Immature natural killer cell (primary cell): ENCODE measurements at regions not wholly inside any gene's neighbourhood (a gene's known extent, or its start where the extent isn't known, plus 50 kb on each side); places are given as distances from the start of the nearest gene placed in this dataset.

Experiments
- DNase-seq, 3 donors: peaks; one replicate each; pipeline ENCODE4 v3.0.0; 2022; ENCODE audit warnings: mixed read lengths in 1 of 3
- H3K27ac Mint-ChIP-seq, 6 donors: one replicate each; pipeline ENCODE4 v1.8.0; 2020; ENCODE audit warnings: mixed read lengths in 6 of 6, mild to moderate bottlenecking in 5 of 6, inconsistent platforms in 4 of 6, moderate library complexity in 3 of 6
- H3K27me3 Mint-ChIP-seq, 3 donors: one replicate each; pipeline ENCODE4 v1.8.0; 2020 to 2021; ENCODE audit warnings: low read depth in 3 of 3, mild to moderate bottlenecking in 3 of 3, mixed read lengths in 3 of 3, moderate library complexity in 3 of 3, inconsistent platforms in 1 of 3
- H3K36me3 Mint-ChIP-seq, 3 donors: one replicate each; pipeline ENCODE4 v1.8.0; 2020; ENCODE audit warnings: mixed read lengths in 3 of 3, inconsistent platforms in 2 of 3, mild to moderate bottlenecking in 2 of 3
- H3K4me1 Mint-ChIP-seq, 2 donors: one replicate each; pipeline ENCODE4 v1.8.0; 2020; ENCODE audit warnings: inconsistent platforms in 2 of 2, mild to moderate bottlenecking in 2 of 2, mixed read lengths in 2 of 2, moderate library complexity in 1 of 2
- H3K4me3 Mint-ChIP-seq, 5 donors: one replicate each; pipeline ENCODE4 v1.8.0; 2020; ENCODE audit warnings: mild to moderate bottlenecking in 5 of 5, mixed read lengths in 5 of 5, inconsistent platforms in 3 of 5, moderate library complexity in 3 of 5
- H3K9me3 Mint-ChIP-seq, 6 donors: one replicate each; pipeline ENCODE4 v1.8.0; 2020; ENCODE audit warnings: mild to moderate bottlenecking in 6 of 6, mixed read lengths in 6 of 6, inconsistent platforms in 4 of 6, moderate library complexity in 3 of 6

DNA sequence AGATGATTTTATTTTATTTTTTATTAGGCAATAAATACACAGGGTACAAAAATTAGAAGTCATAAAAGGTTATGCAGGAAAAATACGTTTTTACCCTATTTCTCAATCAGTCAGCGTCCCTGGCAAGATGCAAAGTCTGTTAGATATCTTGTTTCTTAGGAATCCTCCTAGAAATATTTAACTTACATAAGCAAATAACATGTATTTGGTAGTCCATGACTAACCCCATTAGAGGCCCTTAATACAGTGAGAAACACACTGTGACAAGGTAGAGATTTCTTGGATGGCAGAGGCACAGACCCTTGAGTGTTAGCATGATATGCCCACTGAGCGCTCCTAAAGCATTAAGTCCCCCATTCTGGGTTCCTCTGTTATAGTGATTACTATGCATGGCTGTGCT is 121.2 kb upstream of the ADAMTSL1 start:
- H3K36me3 Mint-ChIP-seq, result no peaks in the 10 kb centered on the region
- DNase-seq, result no peak
- no peaks in the 10 kb centered on the region for H3K4me1 Mint-ChIP-seq
- H3K27ac Mint-ChIP-seq, result no peak overlapping the region
- peaks cover 0 to 6% (median 0%) of the 10 kb centered on the region in 6 donors for H3K9me3 Mint-ChIP-seq
- peaks cover 0 to 4% (median 0%) of the 10 kb centered on the region in 3 donors for H3K27me3 Mint-ChIP-seq
- no peak overlapping the region for H3K4me3 Mint-ChIP-seq

DNA sequence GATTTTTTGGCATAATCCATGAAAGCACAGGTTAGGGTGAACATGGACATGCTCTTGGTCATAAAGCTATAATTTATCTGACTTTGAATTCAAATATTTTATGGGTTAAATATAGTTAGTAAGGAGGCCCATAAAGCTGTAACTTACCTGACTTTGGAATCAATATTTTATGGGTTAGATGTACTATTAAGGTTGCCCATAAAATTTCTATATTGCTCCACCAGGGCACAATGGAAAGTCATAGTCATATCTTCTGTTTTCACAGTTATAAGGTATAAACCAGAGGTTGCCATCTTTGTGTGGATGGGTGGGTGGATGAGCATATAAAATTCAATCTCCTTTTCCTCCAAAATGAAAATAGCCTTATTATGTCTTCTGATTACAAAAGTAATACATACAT is 120.5 kb upstream of the ADAMTSL1 start:
- H3K4me1 Mint-ChIP-seq, result no peaks in the 10 kb centered on the region
- no peak overlapping the region for H3K4me3 Mint-ChIP-seq
- H3K36me3 Mint-ChIP-seq, result no peaks in the 10 kb centered on the region
- H3K9me3 Mint-ChIP-seq, result no peaks in the 10 kb centered on the region
- H3K27ac Mint-ChIP-seq, result no peak overlapping the region
- peaks cover 0 to 4% (median 0%) of the 10 kb centered on the region in 3 donors for H3K27me3 Mint-ChIP-seq
- DNase-seq, result no peak

- Mint-ChIP-seq H3K9me3 (peaks cover 0 to 3% (median 0%) of the 10 kb centered on the region in 6 donors), H3K36me3 (no peaks in the 10 kb centered on the region), H3K4me3 (no peak overlapping the region), H3K4me1 (no peaks in the 10 kb centered on the region), H3K27me3 (peaks cover 0 to 2% (median 0%) of the 10 kb centered on the region in 3 donors), H3K27ac (no peak overlapping the region)
- DNase-seq, result no peak
These were observed 116.6 kb upstream of the ADAMTSL1 start for GRCh38 chr9:18357321-18357720.

DNA sequence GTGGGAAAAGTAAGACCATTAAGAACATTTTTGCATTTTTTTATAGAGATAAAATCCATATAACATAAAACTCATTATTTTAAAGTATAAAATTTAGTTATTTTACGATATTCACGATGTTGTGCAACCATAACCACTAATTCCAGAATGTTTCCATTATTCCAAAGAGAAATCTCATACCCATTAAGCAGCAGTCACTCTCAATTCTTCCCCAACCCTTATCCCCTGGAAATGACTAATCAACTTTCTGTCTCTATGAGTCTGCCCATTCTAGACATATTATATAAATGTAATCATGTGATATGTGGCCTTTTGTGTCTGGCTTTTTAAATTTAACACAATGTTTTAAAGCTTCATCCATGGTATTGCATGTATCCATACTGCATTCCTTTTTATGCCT is 115.6 kb upstream of the ADAMTSL1 start:
- Mint-ChIP-seq H3K9me3 (peaks cover 0 to 3% (median 0%) of the 10 kb centered on the region in 6 donors), H3K4me3 (no peak overlapping the region), H3K27me3 (peaks cover 0 to 2% (median 0%) of the 10 kb centered on the region in 3 donors), H3K27ac (no peak overlapping the region), H3K4me1 (no peaks in the 10 kb centered on the region), H3K36me3 (no peaks in the 10 kb centered on the region)
- no peak for DNase-seq

DNA sequence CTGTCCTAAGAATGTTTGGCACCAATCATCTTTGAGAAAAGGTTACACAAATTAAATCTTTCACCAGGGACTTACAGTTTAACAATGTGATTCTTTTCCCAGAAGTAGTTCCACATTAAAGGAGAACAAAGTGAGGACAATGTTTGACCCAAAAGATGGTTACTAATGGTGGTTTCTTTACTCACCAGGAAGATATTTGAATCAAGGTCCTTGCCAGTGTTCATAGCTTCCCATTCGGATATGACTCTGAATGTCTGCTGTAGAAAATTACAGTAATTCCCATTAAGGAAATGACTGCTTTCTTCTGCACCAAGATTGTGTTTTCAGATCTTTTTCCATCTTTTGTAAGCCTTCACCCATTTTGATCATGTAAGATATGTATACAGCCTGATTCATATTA is 114.6 kb upstream of the ADAMTSL1 start:
- no peak for DNase-seq
- Mint-ChIP-seq H3K4me1 (no peaks in the 10 kb centered on the region), H3K27me3 (peaks cover 0 to 2% (median 0%) of the 10 kb centered on the region in 3 donors), H3K9me3 (peaks cover 0 to 3% (median 0%) of the 10 kb centered on the region in 6 donors), H3K4me3 (no peak overlapping the region), H3K36me3 (no peaks in the 10 kb centered on the region), H3K27ac (no peak overlapping the region)

DNA sequence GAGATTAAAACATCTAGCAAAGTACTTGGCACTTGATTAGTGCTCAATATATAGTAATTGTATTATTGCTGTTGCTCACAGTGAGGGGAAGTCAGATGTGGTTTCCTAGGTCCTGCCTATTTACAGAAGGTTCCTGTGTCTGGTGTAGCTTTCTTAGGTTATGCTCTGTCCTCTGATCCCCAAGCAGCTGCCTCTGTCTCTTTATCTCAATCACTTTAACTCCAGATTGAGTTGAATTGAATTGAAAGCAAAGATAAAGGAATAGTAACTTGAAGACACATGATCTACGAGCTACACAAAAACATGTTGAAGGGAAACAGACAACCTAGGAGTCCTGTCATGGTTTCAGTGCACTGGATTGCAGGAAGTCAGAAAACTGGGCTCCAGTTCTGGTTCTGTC is 113.9 kb upstream of the ADAMTSL1 start:
- Mint-ChIP-seq H3K27ac (no peak overlapping the region), H3K36me3 (no peaks in the 10 kb centered on the region), H3K4me1 (no peaks in the 10 kb centered on the region), H3K4me3 (no peak overlapping the region), H3K9me3 (peaks cover 0 to 3% (median 0%) of the 10 kb centered on the region in 6 donors), H3K27me3 (peaks cover 0 to 2% (median 0%) of the 10 kb centered on the region in 3 donors)
- no peak for DNase-seq

DNA sequence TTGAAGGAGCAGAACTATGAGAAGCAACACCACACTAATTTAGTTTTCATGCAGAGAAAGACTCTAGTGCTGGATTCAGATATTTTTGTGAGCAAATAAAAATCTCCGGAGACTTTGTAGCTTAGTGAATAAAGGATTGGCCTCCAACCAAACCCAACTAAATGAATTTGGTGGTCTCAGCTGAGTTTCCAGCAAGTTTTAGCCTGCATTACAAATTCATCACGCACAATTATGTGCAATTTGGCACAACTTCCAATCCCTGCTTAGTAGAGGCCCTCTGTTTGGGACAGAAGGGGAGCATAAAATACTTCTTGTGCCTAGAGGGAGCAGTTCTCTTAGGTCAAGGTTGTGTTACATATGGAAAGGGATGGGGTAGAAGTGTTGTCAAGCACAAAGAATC is 112.3 kb upstream of the ADAMTSL1 start:
- Mint-ChIP-seq H3K27me3 (peaks cover 0 to under 1% (median 0%) of the 10 kb centered on the region in 3 donors), H3K4me1 (no peaks in the 10 kb centered on the region), H3K36me3 (no peaks in the 10 kb centered on the region), H3K27ac (no peak overlapping the region), H3K4me3 (no peak overlapping the region), H3K9me3 (peaks cover 0 to 3% (median 0%) of the 10 kb centered on the region in 6 donors)
- no peak for DNase-seq

GRCh38 chr9:18362166-18362565 is 111.8 kb upstream of the ADAMTSL1 start:
- Mint-ChIP-seq H3K36me3 (no peaks in the 10 kb centered on the region), H3K4me3 (no peak overlapping the region), H3K27ac (no peak overlapping the region), H3K4me1 (no peaks in the 10 kb centered on the region), H3K27me3 (no peaks in the 10 kb centered on the region), H3K9me3 (peaks cover 0 to 5% (median 0%) of the 10 kb centered on the region in 6 donors)
- no peak for DNase-seq

- no peaks in the 10 kb centered on the region for H3K27me3 Mint-ChIP-seq
- no peaks in the 10 kb centered on the region for H3K4me1 Mint-ChIP-seq
- no peak overlapping the region for H3K4me3 Mint-ChIP-seq
- no peaks in the 10 kb centered on the region for H3K36me3 Mint-ChIP-seq
- DNase-seq, result no peak
- H3K9me3 Mint-ChIP-seq, result peaks cover 0 to 5% (median 0%) of the 10 kb centered on the region in 6 donors
- H3K27ac Mint-ChIP-seq, result no peak overlapping the region
These were observed 110.9 kb upstream of the ADAMTSL1 start for GRCh38 chr9:18362901-18363685.

GRCh38 chr9:18365651-18366050 is 108.3 kb upstream of the ADAMTSL1 start:
- no peak overlapping the region for H3K27ac Mint-ChIP-seq
- no peak overlapping the region for H3K4me3 Mint-ChIP-seq
- H3K27me3 Mint-ChIP-seq, result no peaks in the 10 kb centered on the region
- H3K4me1 Mint-ChIP-seq, result no peaks in the 10 kb centered on the region
- no peak for DNase-seq
- no peaks in the 10 kb centered on the region for H3K36me3 Mint-ChIP-seq
- H3K9me3 Mint-ChIP-seq, result peaks cover 0 to 5% (median 0%) of the 10 kb centered on the region in 6 donors

DNA sequence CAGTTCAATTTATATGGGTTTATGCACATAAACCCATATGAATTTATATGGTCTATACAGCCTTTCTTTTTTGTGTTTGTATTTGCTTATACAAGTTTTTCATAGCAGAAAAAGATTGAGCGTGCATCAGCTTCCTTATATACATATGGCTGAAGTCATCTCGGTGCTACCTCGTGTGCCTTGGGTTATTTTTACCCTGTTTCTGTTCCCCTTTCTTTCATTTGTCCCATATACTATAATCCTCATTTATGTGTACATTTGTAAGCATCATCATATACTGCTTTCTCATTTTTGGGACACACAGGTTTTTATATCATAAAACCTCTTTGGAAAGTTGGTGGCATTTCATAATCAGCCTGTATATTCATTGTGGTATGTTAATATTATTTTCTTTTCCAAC is 107.8 kb upstream of the ADAMTSL1 start:
- Mint-ChIP-seq H3K9me3 (peaks cover 0 to 2% (median 0%) of the 10 kb centered on the region in 6 donors), H3K4me3 (no peak overlapping the region), H3K4me1 (no peaks in the 10 kb centered on the region), H3K27me3 (no peaks in the 10 kb centered on the region), H3K27ac (no peak overlapping the region), H3K36me3 (no peaks in the 10 kb centered on the region)
- DNase-seq, result no peak

DNA sequence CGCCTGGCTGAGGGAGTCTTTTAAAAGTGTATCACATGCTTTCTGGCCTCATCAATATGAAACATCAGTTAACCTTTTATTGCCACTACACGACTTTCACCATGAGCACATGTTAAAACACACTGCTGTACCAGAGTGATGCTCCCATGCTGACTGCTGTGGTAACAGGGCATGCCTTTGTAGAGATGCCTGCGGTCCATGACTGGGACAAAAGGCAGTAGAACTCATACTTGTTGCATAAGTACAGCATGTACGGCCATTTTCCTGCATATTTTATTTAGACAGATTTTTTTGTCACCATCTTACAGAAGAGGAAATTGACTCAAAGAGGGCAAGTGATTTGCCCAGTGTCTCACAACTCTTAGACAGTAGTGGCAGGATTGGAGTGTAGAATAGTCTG is 105.7 kb upstream of the ADAMTSL1 start:
- DNase-seq, result no peak
- Mint-ChIP-seq H3K27ac (no peak overlapping the region), H3K27me3 (no peaks in the 10 kb centered on the region), H3K36me3 (no peaks in the 10 kb centered on the region), H3K4me3 (no peak overlapping the region), H3K9me3 (peaks cover 0 to 2% (median 0%) of the 10 kb centered on the region in 6 donors), H3K4me1 (no peaks in the 10 kb centered on the region)

DNA sequence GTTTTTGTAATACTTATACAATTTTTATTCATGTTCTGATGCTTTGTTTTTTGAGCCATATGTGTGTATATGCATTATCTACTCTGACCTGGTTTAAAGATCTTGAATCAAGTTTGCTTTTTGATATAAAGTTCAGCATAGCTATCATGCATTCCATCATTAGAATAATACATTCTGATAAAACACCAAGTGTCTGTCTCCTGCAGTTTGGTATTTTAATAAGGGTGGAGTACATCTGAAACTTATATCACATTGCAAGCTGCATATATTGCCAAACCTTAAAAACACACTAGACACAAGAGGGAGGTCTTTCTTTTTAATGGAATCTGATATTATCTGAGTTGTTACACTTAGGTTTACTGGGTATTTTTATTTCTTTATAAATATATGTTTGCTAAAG is 102.8 kb upstream of the ADAMTSL1 start:
- Mint-ChIP-seq H3K36me3 (no peaks in the 10 kb centered on the region), H3K4me3 (no peak overlapping the region), H3K27ac (no peak overlapping the region), H3K27me3 (no peaks in the 10 kb centered on the region), H3K9me3 (peaks cover 0 to 7% (median 1%) of the 10 kb centered on the region in 6 donors), H3K4me1 (no peaks in the 10 kb centered on the region)
- no peak for DNase-seq

- Mint-ChIP-seq H3K27ac (no peak overlapping the region), H3K4me1 (no peaks in the 10 kb centered on the region), H3K9me3 (peaks cover 0 to 10% (median 2%) of the 10 kb centered on the region in 6 donors), H3K27me3 (no peaks in the 10 kb centered on the region), H3K4me3 (no peak overlapping the region), H3K36me3 (no peaks in the 10 kb centered on the region)
- DNase-seq, result no peak
These were observed 102.3 kb upstream of the ADAMTSL1 start for GRCh38 chr9:18371621-18372020.
